K562 (cell line): ENCODE measurements at regions not wholly inside any gene's neighbourhood (a gene's known extent, or its start where the extent isn't known, plus 50 kb on each side); places are given as distances from the start of the nearest gene placed in this dataset.

Experiments used
- ATAC-seq: fragments of 200-7000 bp; cut with Tn5 transposase; 3 replicates; pipeline ENCODE4 v1.9.1; 2020; ENCODE audit warnings: moderate library complexity
- BruUV-seq: library from RNA; stranded (reverse); fragments of 400-500 nt; replicated peaks from 2 replicates; lab custom pipeline; 2021; lab: Mats Ljungman, UMichigan
- CTCF ChIA-PET: fragments of 300-600 bp; formaldehyde crosslinking; extraction: SDS; loops from one replicate; lab custom pipeline; 2021; ENCODE audit warnings: low intra/inter-chr PET ratio; lab: Yijun Ruan, JAX
- POLR2A ChIA-PET: fragments of 300-600, 350-650 bp; sonication (Branson Sonifier 250); formaldehyde crosslinking; extraction: SDS; loops from one replicate; lab custom pipeline; 2021; ENCODE audit warnings: antibody characterized with exemption, inconsistent platforms; lab: Yijun Ruan, JAX
- DNase-seq, 4 experiments: peaks; one replicate each; pipeline versions ENCODE4 v3.0.0 to v3.0.0-alpha.2; 2011 to 2018; ENCODE audit warnings: low spot score in 3 of 4, mixed read lengths in 3 of 4; ENCODE audit errors: extremely low read depth in 1 of 4
- FAIRE-seq: peaks from 2 replicates; lab custom pipeline; 2011; peaks lifted over from hg19 to GRCh38; lab: Jason Lieb, UNC
- H2AFZ ChIP-seq: 2 replicates; pipeline ENCODE4 v1.6.0; 2011; ENCODE audit warnings: low read depth, low read length, control low read depth, inconsistent platforms
- H3K27ac ChIP-seq: fragments of 200-600 bp; 3 replicates; pipeline ENCODE4 v1.8.0; 2011; ENCODE audit warnings: low read depth, mild to moderate bottlenecking, control low read depth, inconsistent platforms, low read length, moderate library complexity, mixed read lengths; ENCODE audit errors: extremely low read depth
- H3K27me3 ChIP-seq, 2 experiments: fragments of 300-600 bp in 1 of 2; 2 replicates in 1 of 2; 3 replicates in 1 of 2; pipeline versions ENCODE4 v1.6.0 to v1.8.0; 2011; ENCODE audit warnings: inconsistent platforms in 2 of 2, low read length in 2 of 2, mild to moderate bottlenecking in 1 of 2, mixed read lengths in 1 of 2, moderate library complexity in 1 of 2; ENCODE audit not compliant: control insufficient read depth in 2 of 2, insufficient read depth in 2 of 2
- H3K36me3 ChIP-seq: fragments of 300-600 bp; 3 replicates; pipeline ENCODE4 v1.8.0; 2011; ENCODE audit warnings: mild to moderate bottlenecking, low read length, inconsistent platforms; ENCODE audit not compliant: control insufficient read depth, insufficient read depth
- H3K4me1 ChIP-seq, 2 experiments: fragments of 200-600 bp in 1 of 2; replicated peaks in 1 of 2; 2 replicates in 1 of 2; 3 replicates in 1 of 2; pipeline versions ENCODE4 v1.5.1 to v1.8.0; 2011; ENCODE audit warnings: inconsistent platforms in 2 of 2, low read length in 2 of 2, mild to moderate bottlenecking in 1 of 2, mixed read lengths in 1 of 2, moderate library complexity in 1 of 2; ENCODE audit not compliant: control insufficient read depth in 2 of 2, insufficient read depth in 2 of 2
- H3K4me2 ChIP-seq: 2 replicates; pipeline ENCODE4 v1.6.1; 2011; ENCODE audit warnings: low read length, control low read depth, inconsistent platforms, mixed read lengths; ENCODE audit not compliant: insufficient read depth
- H3K4me3 ChIP-seq: fragments of 200-600 bp; sonication (generic), shearing (Covaris generic); 2 replicates; pipeline ENCODE4 v1.5.1; 2016; ENCODE audit warnings: control low read depth, inconsistent platforms
- H3K79me2 ChIP-seq: fragments of 200-600 bp; 3 replicates; pipeline ENCODE4 v1.8.0; 2011; ENCODE audit warnings: low read length, inconsistent platforms; ENCODE audit not compliant: control insufficient read depth, insufficient read depth
- H3K9ac ChIP-seq, 2 experiments: 2 replicates each; pipeline versions ENCODE4 v1.6.0 to v1.6.1; 2011; ENCODE audit warnings: low read depth in 2 of 2, low read length in 2 of 2, control low read depth in 1 of 2, inconsistent platforms in 1 of 2, mild to moderate bottlenecking in 1 of 2, mixed read lengths in 1 of 2; ENCODE audit not compliant: insufficient read depth in 1 of 2
- H3K9me1 ChIP-seq: one replicate; pipeline ENCODE4 v1.6.0; 2011; ENCODE audit warnings: inconsistent platforms, mild to moderate bottlenecking, low read length, moderate library complexity; ENCODE audit not compliant: control insufficient read depth, insufficient read depth
- H3K9me3 ChIP-seq: replicated peaks from 2 replicates; pipeline ENCODE4 v1.5.1; 2011; ENCODE audit warnings: low read depth, low read length, inconsistent platforms; ENCODE audit not compliant: control insufficient read depth, insufficient read depth
- H4K20me1 ChIP-seq: replicated peaks from 2 replicates; pipeline ENCODE4 v1.6.1; 2011; ENCODE audit warnings: low read length, inconsistent platforms, mixed read lengths; ENCODE audit not compliant: control insufficient read depth, insufficient read depth
- BRD4 ChIP-seq: fragments of 200-600 bp; sonication (generic); IDR thresholded peaks from 2 replicates; pipeline ENCODE4 v1.6.1; 2017; ENCODE audit warnings: inconsistent platforms
- EHMT2 ChIP-seq: fragments of 450-650 bp; IDR thresholded peaks from 2 replicates; pipeline ENCODE4 v1.6.1; 2018; ENCODE audit warnings: antibody characterized with exemption
- MIER1 ChIP-seq: fragments of 450-650 bp; IDR thresholded peaks from 2 replicates; pipeline ENCODE4 v1.6.1; 2016; ENCODE audit warnings: antibody characterized with exemption, mild to moderate bottlenecking, low read depth
- REST ChIP-seq, 2 experiments: fragments of 450-650 bp; formaldehyde crosslinking in 1 of 2; IDR thresholded peaks; 2 replicates each; pipeline versions ENCODE4 v1.4.0 to v1.6.1; 2014 to 2020; ENCODE audit warnings: mild to moderate bottlenecking in 2 of 2, borderline replicate concordance in 1 of 2, low read depth in 1 of 2
- whole genome bisulfite sequencing: fragments of 100-300 bp; shearing (Covaris generic); methylation state at CpG from one replicate; pipeline ENCODE4 v1.1.6; 2016; ENCODE audit warnings: low coverage, mixed read lengths; ENCODE audit not compliant: insufficient coverage; ENCODE audit errors: missing lambda C conversion rate; 5-methylcytosine and 5-hydroxymethylcytosine counted together
- in situ Hi-C: fragments of 300-500 bp; cut with MboI; formaldehyde crosslinking; loops from 4 replicates; pipeline ENCODE4 v1.15.0; 2018; ENCODE audit warnings: inconsistent platforms, mixed read lengths
- intact Hi-C: fragments of 100-400 bp; cut with micrococcal nuclease; formaldehyde crosslinking; loops from 2 replicates; pipeline ENCODE4 v1.14.2; 2022

GRCh38 chr16:5709889-5710288, 612.3 kb upstream of the EEF2KMT start:
- in situ Hi-C loops: no loop called here
- intact Hi-C loops: no loop called here
- no peaks in the 10 kb centered on the region for H3K27me3 ChIP-seq
- H3K4me2 ChIP-seq: no peak overlapping the region
- no peak overlapping the region for H2AFZ ChIP-seq
- no peaks in the 10 kb centered on the region; the same call in 1 of the 2 replicates for H4K20me1 ChIP-seq
- H3K79me2 ChIP-seq: no peaks in the 10 kb centered on the region
- BruUV-seq: no TSS peak
- ATAC-seq (no peak), DNase-seq (peak in 1 of 4 experiments; percentile 22), FAIRE-seq (no peak)
- H3K9me1 ChIP-seq: no peaks in the 10 kb centered on the region
- H3K9me3 ChIP-seq: no peaks in the 10 kb centered on the region
- H3K36me3 ChIP-seq: no peaks in the 10 kb centered on the region
- ChIA-PET CTCF (no interaction called here), POLR2A (interaction anchor here (1.2 kb wide), 1 partner anchor 25 kb away, joined by 3 read pairs; no protein-coding TSS in a partner anchor)
- no peak overlapping the region for H3K27ac ChIP-seq
- no peak overlapping the region for H3K4me3 ChIP-seq
- no peaks in the 10 kb centered on the region for H3K4me1 ChIP-seq
- H3K9ac ChIP-seq: no peak overlapping the region
- peak; percentile 96 for TF ChIP-seq REST (IDR thresholded peaks at IDR 0.05; ENCODE audit: borderline replicate concordance)
- peak; percentile 83 for TF ChIP-seq REST (CRISPR knock-in tag; IDR thresholded peaks at IDR 0.05; ENCODE audit: low read depth)
- no peak for TF ChIP-seq BRD4
- TF ChIP-seq EHMT2: peak; percentile 90
- peak; percentile 81 for TF ChIP-seq MIER1
- WGBS: 8% methylated on average over 6 of the region's 6 CpGs
